ENCODE measurements at regions not wholly inside any gene's neighbourhood (a gene's known extent, or its start where the extent isn't known, plus 50 kb on each side); places are given as distances from the start of the nearest gene placed in this dataset.

DNA sequence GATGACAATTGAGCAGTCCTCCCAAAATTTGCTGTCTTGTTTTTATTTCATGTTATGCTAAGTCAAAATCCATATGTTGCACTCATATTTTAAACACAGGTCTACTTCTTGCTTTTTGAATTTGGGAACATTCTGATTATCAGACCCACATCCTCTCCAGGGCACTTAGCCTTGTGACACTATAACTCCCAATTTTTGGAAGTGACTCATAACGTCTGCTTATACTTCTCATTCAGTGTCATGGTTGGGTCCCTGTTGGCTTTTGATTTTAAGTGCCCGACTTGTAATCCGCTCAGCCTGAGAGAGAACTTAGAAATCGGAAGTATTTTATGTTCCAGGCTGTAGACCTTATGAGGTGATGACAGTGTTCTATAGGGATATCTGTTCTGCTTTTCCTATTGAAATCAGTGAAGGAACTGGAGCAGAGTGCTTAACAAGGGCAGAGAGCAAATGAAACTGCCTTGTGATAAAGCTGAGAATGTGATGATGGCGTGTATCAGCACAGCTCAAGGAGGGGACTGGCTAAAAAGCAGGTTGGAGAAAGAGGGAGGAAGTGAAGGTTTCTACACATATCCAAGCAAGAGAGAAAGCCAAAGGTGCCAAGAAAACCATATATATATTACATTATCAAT, 136.0 kb downstream of the HLX start:
- H3K4me3 ChIP-seq (ENCODE audit: low read length): no peak overlapping the region
- BruUV-seq (replicated peaks): no TSS peak
- no peak overlapping the region for H2AFZ ChIP-seq (ENCODE audit: low read length)
- no peak overlapping the region for H3K27ac ChIP-seq (ENCODE audit: low read length)
- no peaks in the 10 kb centered on the region for H3F3A ChIP-seq (ENCODE audit: low read length, unreplicated experiment)
- intact Hi-C loops (cut with micrococcal nuclease): no loop called here
- TF ChIP-seq, protein P1, sequence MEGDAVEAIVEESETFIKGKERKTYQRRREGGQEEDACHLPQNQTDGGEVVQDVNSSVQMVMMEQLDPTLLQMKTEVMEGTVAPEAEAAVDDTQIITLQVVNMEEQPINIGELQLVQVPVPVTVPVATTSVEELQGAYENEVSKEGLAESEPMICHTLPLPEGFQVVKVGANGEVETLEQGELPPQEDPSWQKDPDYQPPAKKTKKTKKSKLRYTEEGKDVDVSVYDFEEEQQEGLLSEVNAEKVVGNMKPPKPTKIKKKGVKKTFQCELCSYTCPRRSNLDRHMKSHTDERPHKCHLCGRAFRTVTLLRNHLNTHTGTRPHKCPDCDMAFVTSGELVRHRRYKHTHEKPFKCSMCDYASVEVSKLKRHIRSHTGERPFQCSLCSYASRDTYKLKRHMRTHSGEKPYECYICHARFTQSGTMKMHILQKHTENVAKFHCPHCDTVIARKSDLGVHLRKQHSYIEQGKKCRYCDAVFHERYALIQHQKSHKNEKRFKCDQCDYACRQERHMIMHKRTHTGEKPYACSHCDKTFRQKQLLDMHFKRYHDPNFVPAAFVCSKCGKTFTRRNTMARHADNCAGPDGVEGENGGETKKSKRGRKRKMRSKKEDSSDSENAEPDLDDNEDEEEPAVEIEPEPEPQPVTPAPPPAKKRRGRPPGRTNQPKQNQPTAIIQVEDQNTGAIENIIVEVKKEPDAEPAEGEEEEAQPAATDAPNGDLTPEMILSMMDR (conservative IDR thresholded peaks at IDR 0.05; ENCODE audit: low read depth, low read length): no peak
- TF ChIP-seq EZH2phosphoT487 (IDR thresholded peaks at IDR 0.05; ENCODE audit: borderline replicate concordance, low read length) (no peak), EZH2 (IDR thresholded peaks at IDR 0.05; ENCODE audit: low read length, unreplicated experiment) (no peak)
- peaks cover 7% of the 10 kb centered on the region; the same call in 1 of the 2 replicates for H3K9me2 ChIP-seq (replicated peaks; ENCODE audit: low read length)
- ChIA-PET CTCF (no interaction called here), POLR2A (ENCODE audit: unreplicated experiment) (interaction anchor here (0.6 kb wide), 1 partner anchor 28 kb away, joined by 5 read pairs; no protein-coding TSS in a partner anchor)
- no peaks in the 10 kb centered on the region for H3K27me3 ChIP-seq (ENCODE audit: low read length)
- H3K79me2 ChIP-seq (ENCODE audit: low read length): no peaks in the 10 kb centered on the region
- no peak overlapping the region for H3K4me2 ChIP-seq (ENCODE audit: low read length)
- no peaks in the 10 kb centered on the region for H3K36me3 ChIP-seq (ENCODE audit: low read depth, low read length)
- no peaks in the 10 kb centered on the region for H3K4me1 ChIP-seq (ENCODE audit: insufficient read depth, low read length)
- DNase-seq: no peak
- no peaks in the 10 kb centered on the region for H4K20me1 ChIP-seq (ENCODE audit: low read length)
- no peak for ATAC-seq
- H3K9ac ChIP-seq (ENCODE audit: low read length): no peak overlapping the region
- no peaks in the 10 kb centered on the region for H3K9me3 ChIP-seq (ENCODE audit: low read length)

DNA sequence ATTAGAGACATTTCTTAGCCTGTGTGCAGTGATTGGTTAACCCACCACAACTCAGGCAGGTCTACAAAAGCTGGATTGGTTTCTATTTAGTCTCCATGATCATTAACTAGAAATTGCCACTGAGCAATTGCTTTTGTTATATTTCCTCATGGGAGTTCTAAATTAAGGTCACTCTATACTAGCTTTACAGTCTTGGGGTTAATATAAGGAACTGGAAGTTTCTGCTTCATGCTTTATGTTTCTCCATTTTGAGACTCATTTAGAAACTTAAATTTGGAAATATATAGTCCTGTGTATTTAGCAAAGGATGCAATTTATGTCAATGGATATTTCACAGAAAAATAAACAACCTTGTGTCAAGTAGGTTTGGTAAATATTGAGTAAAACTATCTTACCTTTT, 137.5 kb downstream of the HLX start:
- DNase-seq: no peak
- no peak for TF ChIP-seq EZH2 (IDR thresholded peaks at IDR 0.05; ENCODE audit: low read length, unreplicated experiment)
- no peak for TF ChIP-seq EZH2phosphoT487 (IDR thresholded peaks at IDR 0.05; ENCODE audit: borderline replicate concordance, low read length)
- TF ChIP-seq, protein P1 (conservative IDR thresholded peaks at IDR 0.05; ENCODE audit: low read depth, low read length): no peak
- Histone ChIP-seq H3K4me2 (ENCODE audit: low read length) (no peak overlapping the region), H3K9ac (ENCODE audit: low read length) (no peak overlapping the region), H3F3A (ENCODE audit: low read length, unreplicated experiment) (no peaks in the 10 kb centered on the region), H3K27me3 (ENCODE audit: low read length) (no peaks in the 10 kb centered on the region), H3K9me2 (replicated peaks; ENCODE audit: low read length) (peaks cover 9% of the 10 kb centered on the region; the same call in 1 of the 2 replicates), H2AFZ (ENCODE audit: low read length) (no peak overlapping the region), H4K20me1 (ENCODE audit: low read length) (no peaks in the 10 kb centered on the region), H3K27ac (ENCODE audit: low read length) (no peak overlapping the region), H3K36me3 (ENCODE audit: low read depth, low read length) (no peaks in the 10 kb centered on the region), H3K4me1 (ENCODE audit: insufficient read depth, low read length) (no peaks in the 10 kb centered on the region), H3K4me3 (ENCODE audit: low read length) (no peak overlapping the region), H3K79me2 (ENCODE audit: low read length) (no peaks in the 10 kb centered on the region), H3K9me3 (ENCODE audit: low read length) (no peaks in the 10 kb centered on the region)
- ChIA-PET CTCF (no interaction called here), POLR2A (ENCODE audit: unreplicated experiment) (no interaction called here)
- no TSS peak for BruUV-seq (replicated peaks)
- no peak for ATAC-seq
- intact Hi-C loops (cut with micrococcal nuclease): no loop called here

DNA sequence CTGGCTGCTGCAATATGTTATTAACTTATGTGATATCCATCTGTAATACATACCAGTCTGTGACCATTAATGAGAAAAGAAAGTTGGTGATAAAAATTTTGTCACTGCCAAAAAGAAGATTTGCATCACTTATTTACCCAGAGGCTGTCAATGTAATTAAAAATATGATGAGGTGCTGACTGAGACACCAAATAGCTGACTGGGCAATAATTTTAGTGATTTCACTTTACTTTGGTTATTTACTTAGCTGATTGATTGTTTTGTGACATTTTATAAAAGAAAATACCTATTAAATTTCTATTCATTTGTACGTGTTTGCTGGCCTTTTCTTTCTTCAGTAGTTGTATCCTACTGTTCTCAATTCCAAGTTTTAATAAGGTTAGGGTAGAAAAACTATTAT, 139.2 kb downstream of the HLX start:
- ATAC-seq: no peak
- no peak overlapping the region for H3K4me3 ChIP-seq (ENCODE audit: low read length)
- H2AFZ ChIP-seq (ENCODE audit: low read length): no peak overlapping the region
- H3K4me1 ChIP-seq (ENCODE audit: insufficient read depth, low read length): no peaks in the 10 kb centered on the region
- H3K9ac ChIP-seq (ENCODE audit: low read length): no peak overlapping the region
- CTCF ChIA-PET: no interaction called here
- no peaks in the 10 kb centered on the region for H3K36me3 ChIP-seq (ENCODE audit: low read depth, low read length)
- no peak overlapping the region for H3K27ac ChIP-seq (ENCODE audit: low read length)
- DNase-seq: no peak
- no peak overlapping the region for H3K4me2 ChIP-seq (ENCODE audit: low read length)
- intact Hi-C loops (cut with micrococcal nuclease): no loop called here
- no TSS peak for BruUV-seq (replicated peaks)
- POLR2A ChIA-PET (ENCODE audit: unreplicated experiment): no interaction called here
- no peaks in the 10 kb centered on the region for H4K20me1 ChIP-seq (ENCODE audit: low read length)
- peaks cover 9% of the 10 kb centered on the region; the same call in 1 of the 2 replicates for H3K9me2 ChIP-seq (replicated peaks; ENCODE audit: low read length)
- TF ChIP-seq EZH2 (IDR thresholded peaks at IDR 0.05; ENCODE audit: low read length, unreplicated experiment) (no peak), EZH2phosphoT487 (IDR thresholded peaks at IDR 0.05; ENCODE audit: borderline replicate concordance, low read length) (no peak)
- TF ChIP-seq, protein P1 (conservative IDR thresholded peaks at IDR 0.05; ENCODE audit: low read depth, low read length): no peak
- no peaks in the 10 kb centered on the region for H3K79me2 ChIP-seq (ENCODE audit: low read length)
- no peaks in the 10 kb centered on the region for H3F3A ChIP-seq (ENCODE audit: low read length, unreplicated experiment)
- no peaks in the 10 kb centered on the region for H3K9me3 ChIP-seq (ENCODE audit: low read length)
- no peaks in the 10 kb centered on the region for H3K27me3 ChIP-seq (ENCODE audit: low read length)

All from PC-3 (cell line).